A549 (cell line): ENCODE measurements at regions not wholly inside any gene's neighbourhood (a gene's known extent, or its start where the extent isn't known, plus 50 kb on each side); places are given as distances from the start of the nearest gene placed in this dataset.

Source experiments
- ATAC-seq, 2 experiments: fragments of 200-7000 bp in 1 of 2; fragments of >200 bp in 1 of 2; cut with Nextera tagmentation in 1 of 2; cut with Tn5 transposase in 1 of 2; 3 replicates each; pipeline versions ENCODE4 v1.8.0 to v1.9.1; 2018 to 2020; ENCODE audit warnings: mild to moderate bottlenecking in 1 of 2, moderate library complexity in 1 of 2
- CTCF ChIA-PET: fragments of 300-600 bp; sonication (Branson Sonifier 250); formaldehyde crosslinking; extraction: SDS; loops from one replicate; lab custom pipeline; 2021; ENCODE audit warnings: antibody characterized with exemption, inconsistent platforms; lab: Yijun Ruan, JAX
- POLR2A ChIA-PET: fragments of 350-600 bp; formaldehyde crosslinking; extraction: SDS; loops from one replicate; lab custom pipeline; 2021; ENCODE audit warnings: antibody characterized with exemption, inconsistent platforms; lab: Yijun Ruan, JAX
- DNase-seq, 2 experiments: peaks; one replicate each; pipeline versions ENCODE4 v3.0.0 to v3.0.0-alpha.2; 2011 to 2016; ENCODE audit warnings: low read depth in 1 of 2, low spot score in 1 of 2
- FAIRE-seq: peaks from 2 replicates; lab custom pipeline; 2011; peaks lifted over from hg19 to GRCh38; lab: Jason Lieb, UNC
- H3K27ac ChIP-seq, 2 experiments: fragments of >200 bp; sonication (Bioruptor Twin); formaldehyde crosslinking; 3 replicates each; pipeline ENCODE4 v1.5.1; 2016 to 2017
- H3K4me1 ChIP-seq: fragments of >200 bp; sonication (Bioruptor Twin); formaldehyde crosslinking; 3 replicates; pipeline ENCODE4 v1.6.1; 2016
- H3K4me2 ChIP-seq: fragments of >200 bp; sonication (Bioruptor Twin); formaldehyde crosslinking; 3 replicates; pipeline ENCODE4 v1.6.1; 2016
- H3K4me3 ChIP-seq: fragments of >200 bp; sonication (Bioruptor Twin); formaldehyde crosslinking; 3 replicates; pipeline ENCODE4 v1.5.1; 2016
- H3K9me3 ChIP-seq: fragments of >200 bp; sonication (Bioruptor Twin); formaldehyde crosslinking; 3 replicates; pipeline ENCODE4 v1.6.1; 2016
- ATOH8 ChIP-seq: fragments of 250-450 bp; sonication (Bioruptor Pico); IDR thresholded peaks from 2 replicates; pipeline ENCODE4 v1.5.0; 2020; ENCODE audit warnings: low read depth, mild to moderate bottlenecking, moderate library complexity
- CBX8 ChIP-seq: fragments of 200-600 bp; sonication (generic); IDR thresholded peaks from 2 replicates; pipeline ENCODE4 v1.6.1; 2016
- CEBPB ChIP-seq, 2 experiments: fragments of >200 bp in 1 of 2; sonication (Bioruptor Twin) in 1 of 2; formaldehyde crosslinking in 1 of 2; IDR thresholded peaks; 2 replicates each; pipeline ENCODE4 v1.6.1; 2012 to 2016
- CHD4 ChIP-seq: fragments of 200-600 bp; sonication (generic); IDR thresholded peaks from 2 replicates; pipeline ENCODE4 v1.6.1; 2016; ENCODE audit warnings: antibody characterized with exemption, mild to moderate bottlenecking, borderline replicate concordance
- EP300 ChIP-seq, 2 experiments: fragments of >200 bp; sonication (Bioruptor Twin); formaldehyde crosslinking; IDR thresholded peaks; 2 replicates in 1 of 2; 3 replicates in 1 of 2; pipeline ENCODE4 v1.6.1; 2016 to 2017
- ESRRA ChIP-seq: fragments of 150-350 bp; IDR thresholded peaks from 2 replicates; pipeline ENCODE4 v1.6.1; 2014; ENCODE audit warnings: mild to moderate bottlenecking, low read length, borderline replicate concordance
- HDAC2 ChIP-seq: fragments of 200-600 bp; sonication (generic); IDR thresholded peaks from 2 replicates; pipeline ENCODE4 v1.6.1; 2016
- HEYL ChIP-seq: fragments of 250-450 bp; sonication (Bioruptor Pico); IDR thresholded peaks from 2 replicates; pipeline ENCODE4 v1.8.0; 2021; ENCODE audit warnings: mild to moderate bottlenecking, moderate library complexity
- HMGXB4 ChIP-seq: fragments of 250-450 bp; sonication (Bioruptor Pico); IDR thresholded peaks from 2 replicates; pipeline ENCODE4 v1.5.0; 2021; ENCODE audit warnings: mild to moderate bottlenecking, moderate library complexity, borderline replicate concordance
- HOXB5 ChIP-seq: fragments of 250-450 bp; sonication (Bioruptor Pico); IDR thresholded peaks from 2 replicates; pipeline ENCODE4 v1.5.0; 2020; ENCODE audit warnings: mild to moderate bottlenecking, moderate library complexity
- JUN ChIP-seq, 2 experiments: fragments of >200 bp; sonication (Bioruptor Twin); formaldehyde crosslinking; IDR thresholded peaks; 2 replicates in 1 of 2; 3 replicates in 1 of 2; pipeline ENCODE4 v1.6.1; 2016 to 2017
- JUNB ChIP-seq: fragments of >200 bp; sonication (Bioruptor Twin); formaldehyde crosslinking; IDR thresholded peaks from 2 replicates; pipeline ENCODE4 v1.6.1; 2016
- MAZ ChIP-seq: fragments of 150-350 bp; IDR thresholded peaks from 2 replicates; pipeline ENCODE4 v1.6.1; 2014; ENCODE audit warnings: antibody characterized with exemption, low read depth, low read length, borderline replicate concordance
- NPAS2 ChIP-seq: fragments of 250-450 bp; sonication (Bioruptor Pico); IDR thresholded peaks from 2 replicates; pipeline ENCODE4 v1.8.0; 2022; ENCODE audit warnings: mild to moderate bottlenecking, moderate library complexity, borderline replicate concordance
- PHF8 ChIP-seq: fragments of 200-600 bp; sonication (generic); IDR thresholded peaks from 2 replicates; pipeline ENCODE4 v1.6.1; 2016; ENCODE audit warnings: low read depth, mild to moderate bottlenecking, antibody characterized with exemption, moderate library complexity, borderline replicate concordance
- RAD21 ChIP-seq, 2 experiments: fragments of >200 bp in 1 of 2; sonication (Bioruptor Twin) in 1 of 2; formaldehyde crosslinking in 1 of 2; IDR thresholded peaks in 1 of 2; conservative IDR thresholded peaks in 1 of 2; 2 replicates in 1 of 2; 3 replicates in 1 of 2; pipeline ENCODE4 v1.6.1; 2012 to 2018; ENCODE audit warnings: inconsistent platforms in 1 of 2
- RARB ChIP-seq: fragments of 250-450 bp; sonication (Bioruptor Pico); IDR thresholded peaks from 2 replicates; pipeline ENCODE4 v1.8.0; 2021; ENCODE audit warnings: mild to moderate bottlenecking, moderate library complexity
- RFX5 ChIP-seq: fragments of 450-650 bp; IDR thresholded peaks from 2 replicates; pipeline ENCODE4 v1.7.1; 2014; ENCODE audit warnings: antibody characterized with exemption, mild to moderate bottlenecking, moderate library complexity
- ZFP36 ChIP-seq: fragments of 450-650 bp; IDR thresholded peaks from 2 replicates; pipeline ENCODE4 v1.6.1; 2014; ENCODE audit warnings: borderline replicate concordance; ENCODE audit not compliant: partially characterized antibody
- WGBS: methylation state at CpG from one replicate; pipeline ENCODE4 v1.1.6; 2017; ENCODE audit errors: missing lambda C conversion rate; 5-methylcytosine and 5-hydroxymethylcytosine counted together
- TF ChIP-seq, protein P1 (sequence below): IDR thresholded peaks from 2 replicates; pipeline ENCODE4 v1.6.1; 2012
- TF ChIP-seq, protein P2 (sequence below): fragments of >200 bp; sonication (Bioruptor Twin); formaldehyde crosslinking; IDR thresholded peaks from 2 replicates; pipeline ENCODE4 v1.6.1; 2016

DNA sequence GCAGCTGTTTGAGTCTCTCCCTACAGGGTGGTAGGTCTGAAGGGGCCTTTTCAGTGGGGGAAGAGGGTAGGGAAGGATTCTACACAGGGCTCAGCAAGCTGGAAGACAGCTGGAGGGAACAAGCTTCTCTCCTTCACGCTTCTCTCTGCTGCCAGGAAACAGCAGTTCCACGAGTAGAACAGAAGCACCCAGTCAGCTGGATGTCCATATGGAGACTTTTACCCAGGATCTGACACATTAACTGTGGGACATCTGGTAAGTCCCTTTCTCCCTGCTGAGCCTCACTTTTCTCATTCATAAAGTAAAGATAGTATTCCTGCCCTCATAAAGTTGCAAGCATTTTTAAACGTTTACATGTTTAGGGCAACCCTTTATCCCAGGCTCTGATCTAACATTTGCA lies 280.3 kb downstream of the OMA1 start:
- Histone ChIP-seq H3K27ac (no peak overlapping the region), H3K4me3 (no peak overlapping the region), H3K4me1 (no peaks in the 10 kb centered on the region), H3K4me2 (no peak overlapping the region), H3K9me3 (no peaks in the 10 kb centered on the region)
- 0% methylated on average over 3 of the region's 3 CpGs for WGBS
- ChIA-PET POLR2A (no interaction called here), CTCF (no interaction called here)
- FAIRE-seq: no peak
- TF ChIP-seq CEBPB (IDR thresholded peaks at IDR 0.05): no peak
- no peak for TF ChIP-seq ZFP36
- TF ChIP-seq EP300 (IDR thresholded peaks at IDR 0.05): no peak
- no peak for TF ChIP-seq ESRRA
- TF ChIP-seq, protein P1, sequence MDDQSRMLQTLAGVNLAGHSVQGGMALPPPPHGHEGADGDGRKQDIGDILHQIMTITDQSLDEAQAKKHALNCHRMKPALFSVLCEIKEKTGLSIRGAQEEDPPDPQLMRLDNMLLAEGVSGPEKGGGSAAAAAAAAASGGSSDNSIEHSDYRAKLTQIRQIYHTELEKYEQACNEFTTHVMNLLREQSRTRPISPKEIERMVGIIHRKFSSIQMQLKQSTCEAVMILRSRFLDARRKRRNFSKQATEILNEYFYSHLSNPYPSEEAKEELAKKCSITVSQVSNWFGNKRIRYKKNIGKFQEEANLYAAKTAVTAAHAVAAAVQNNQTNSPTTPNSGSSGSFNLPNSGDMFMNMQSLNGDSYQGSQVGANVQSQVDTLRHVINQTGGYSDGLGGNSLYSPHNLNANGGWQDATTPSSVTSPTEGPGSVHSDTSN: no peak
- ATAC-seq: no peak
- no peak for DNase-seq

DNA sequence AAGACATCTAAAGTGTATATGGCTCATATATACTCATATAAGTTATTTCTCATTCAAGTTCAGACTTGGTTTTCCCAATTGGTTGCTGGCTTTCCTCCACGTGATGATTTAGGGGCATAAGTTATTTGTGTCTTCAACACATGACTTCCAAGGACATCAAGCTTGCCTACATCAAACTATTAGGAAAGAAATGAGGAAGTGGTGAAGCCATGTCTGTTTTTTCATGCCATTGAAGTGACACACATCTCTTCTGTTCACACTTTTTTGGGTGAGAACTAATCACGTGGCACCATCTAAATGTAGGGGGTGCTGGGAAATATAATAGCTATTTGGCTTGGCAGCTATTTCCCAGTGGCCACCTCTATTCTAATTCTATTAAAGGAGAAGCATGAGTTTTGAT lies 282.1 kb downstream of the OMA1 start:
- CTCF ChIA-PET: no interaction called here
- DNase-seq (no peak), ATAC-seq (no peak), FAIRE-seq (no peak)
- Histone ChIP-seq H3K4me3 (no peak overlapping the region), H3K4me2 (no peak overlapping the region), H3K4me1 (no peaks in the 10 kb centered on the region), H3K9me3 (no peaks in the 10 kb centered on the region), H3K27ac (no peak overlapping the region)
- POLR2A ChIA-PET: no interaction called here
- 4% methylated on average over 2 of the region's 2 CpGs for WGBS
- no peak for TF ChIP-seq NPAS2
- TF ChIP-seq RAD21 (conservative IDR thresholded peaks at IDR 0.05 in 1 of 2, IDR thresholded peaks at IDR 0.05 in 1 of 2): no peak
- no peak for TF ChIP-seq ATOH8 (CRISPR knock-in tag)

DNA sequence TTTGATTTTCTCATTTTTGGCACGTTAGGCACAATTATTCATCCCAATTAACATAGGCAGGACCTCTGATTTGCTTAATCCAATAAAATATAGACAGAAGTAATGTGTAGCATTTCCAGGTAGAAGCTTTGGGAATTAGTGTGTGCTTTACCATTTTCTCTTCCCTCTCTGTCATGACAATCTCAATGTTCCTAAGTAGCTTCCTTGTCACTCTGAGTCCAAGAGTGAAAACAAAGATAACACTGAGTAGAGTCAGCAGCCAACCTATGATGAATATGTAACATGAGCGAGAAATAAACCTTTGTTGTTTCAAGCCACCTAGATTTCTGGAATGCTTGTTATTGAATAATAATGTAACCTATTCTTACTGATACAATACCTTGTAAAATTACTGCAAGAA lies 283.8 kb downstream of the OMA1 start:
- no peak for ATAC-seq
- Histone ChIP-seq H3K27ac (no peak overlapping the region), H3K4me1 (no peaks in the 10 kb centered on the region), H3K4me3 (no peak overlapping the region), H3K4me2 (no peak overlapping the region), H3K9me3 (no peaks in the 10 kb centered on the region)
- no peak for TF ChIP-seq JUNB
- no peak for TF ChIP-seq CBX8
- TF ChIP-seq RARB (CRISPR knock-in tag): no peak
- TF ChIP-seq HOXB5: no peak
- TF ChIP-seq MAZ: no peak
- no peak for TF ChIP-seq HDAC2
- TF ChIP-seq HMGXB4 (CRISPR knock-in tag): no peak
- TF ChIP-seq PHF8: no peak
- TF ChIP-seq HEYL (CRISPR knock-in tag): no peak
- no peak for TF ChIP-seq RFX5
- TF ChIP-seq, protein P2, sequence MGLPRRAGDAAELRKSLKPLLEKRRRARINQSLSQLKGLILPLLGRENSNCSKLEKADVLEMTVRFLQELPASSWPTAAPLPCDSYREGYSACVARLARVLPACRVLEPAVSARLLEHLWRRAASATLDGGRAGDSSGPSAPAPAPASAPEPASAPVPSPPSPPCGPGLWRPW: no peak
- no peak for TF ChIP-seq JUN (IDR thresholded peaks at IDR 0.05)
- no peak for TF ChIP-seq CHD4
- CTCF ChIA-PET: no interaction called here
- DNase-seq: no peak
- no peak for FAIRE-seq
- POLR2A ChIA-PET: interaction anchor here (1.1 kb wide), 1 partner anchor 284 kb away, joined by 3 read pairs; the partner anchor contains the start of gene OMA1
- WGBS: 0% methylated on average over 2 of the region's 2 CpGs
